CD14-positive monocyte (primary cell): ENCODE measurements at regions not wholly inside any gene's neighbourhood (a gene's known extent, or its start where the extent isn't known, plus 50 kb on each side); places are given as distances from the start of the nearest gene placed in this dataset.

Source experiments
- DNase-seq, 3 donors: peaks; one replicate each; pipeline ENCODE4 v3.0.0-alpha.2; 2011 to 2022
- H2AFZ ChIP-seq: 2 replicates; pipeline ENCODE4 v1.6.0; 2012; ENCODE audit warnings: mild to moderate bottlenecking, low read depth, low read length, inconsistent platforms; ENCODE audit not compliant: insufficient read depth, poor library complexity, severe bottlenecking
- H3K27ac ChIP-seq, 2 donors: 1 replicate in 1 of 2; 2 replicates in 1 of 2; pipeline ENCODE4 v1.5.1; 2012 to 2013; ENCODE audit warnings: low read length in 2 of 2, control low read depth in 1 of 2, inconsistent platforms in 1 of 2, low read depth in 1 of 2, mild to moderate bottlenecking in 1 of 2
- H3K27me3 ChIP-seq, 2 donors: one replicate each; pipeline versions ENCODE4 v1.6.0 to v1.6.1; 2011 to 2013; ENCODE audit warnings: low read length in 2 of 2; ENCODE audit not compliant: control insufficient read depth in 2 of 2, insufficient read depth in 2 of 2
- H3K36me3 ChIP-seq, 2 donors: replicated peaks in 1 of 2; 1 replicate in 1 of 2; 2 replicates in 1 of 2; pipeline versions ENCODE4 v1.5.1 to v1.6.1; 2012 to 2013; ENCODE audit warnings: low read length in 2 of 2, control low read depth in 1 of 2, inconsistent platforms in 1 of 2, mild to moderate bottlenecking in 1 of 2; ENCODE audit not compliant: insufficient read depth in 2 of 2, control insufficient read depth in 1 of 2
- H3K4me1 ChIP-seq, 2 donors: 1 replicate in 1 of 2; 2 replicates in 1 of 2; pipeline versions ENCODE4 v1.5.1 to v1.6.1; 2012 to 2013; ENCODE audit warnings: low read length in 2 of 2, control low read depth in 1 of 2, inconsistent platforms in 1 of 2, mild to moderate bottlenecking in 1 of 2, moderate library complexity in 1 of 2; ENCODE audit not compliant: insufficient read depth in 2 of 2, control insufficient read depth in 1 of 2
- H3K4me2 ChIP-seq: replicated peaks from 2 replicates; pipeline ENCODE3; 2012; ENCODE audit warnings: low read length, moderate library complexity, mild to moderate bottlenecking; ENCODE audit not compliant: poor library complexity, severe bottlenecking; ENCODE audit errors: extremely low read depth
- H3K4me3 ChIP-seq, 3 experiments: fragments of 200-600 bp in 1 of 3; sonication (generic) in 1 of 3; replicated peaks in 1 of 3; 1 replicate in 2 of 3; 2 replicates in 1 of 3; pipeline ENCODE4 v1.5.1; 2011 to 2013; ENCODE audit warnings: low read length in 3 of 3, mild to moderate bottlenecking in 3 of 3, control low read depth in 2 of 3, low read depth in 2 of 3, inconsistent platforms in 1 of 3, moderate library complexity in 1 of 3
- H3K79me2 ChIP-seq: 2 replicates; pipeline ENCODE4 v1.6.0; 2012; ENCODE audit warnings: mild to moderate bottlenecking, control low read depth, inconsistent platforms, low read length, moderate library complexity; ENCODE audit not compliant: insufficient read depth
- H3K9ac ChIP-seq: 2 replicates; pipeline ENCODE4 v1.6.0; 2017; ENCODE audit warnings: low read length, mild to moderate bottlenecking; ENCODE audit not compliant: insufficient read depth, poor library complexity, severe bottlenecking
- H3K9me3 ChIP-seq, 2 donors: replicated peaks in 1 of 2; 1 replicate in 1 of 2; 2 replicates in 1 of 2; pipeline versions ENCODE4 v1.5.1 to v1.6.1; 2012 to 2013; ENCODE audit warnings: low read length in 2 of 2, control low read depth in 1 of 2; ENCODE audit not compliant: control insufficient read depth in 1 of 2, insufficient read depth in 1 of 2
- H4K20me1 ChIP-seq: 2 replicates; pipeline ENCODE4 v1.6.0; 2012; ENCODE audit warnings: mild to moderate bottlenecking, low read length, control low read depth, moderate library complexity; ENCODE audit not compliant: insufficient read depth
- H3K27ac Mint-ChIP-seq, 7 donors: one replicate each; pipeline ENCODE4 v1.8.0; 2020; ENCODE audit warnings: mild to moderate bottlenecking in 7 of 7, mixed read lengths in 7 of 7, moderate library complexity in 6 of 7, inconsistent platforms in 2 of 7
- H3K27me3 Mint-ChIP-seq, 3 donors: one replicate each; pipeline ENCODE4 v1.8.0; 2021 to 2022; ENCODE audit warnings: low read depth in 3 of 3, mild to moderate bottlenecking in 3 of 3, mixed read lengths in 3 of 3, moderate library complexity in 3 of 3, inconsistent platforms in 1 of 3
- H3K36me3 Mint-ChIP-seq, 2 donors: one replicate each; pipeline ENCODE4 v1.8.0; 2020; ENCODE audit warnings: mixed read lengths in 2 of 2, inconsistent platforms in 1 of 2, mild to moderate bottlenecking in 1 of 2
- H3K4me1 Mint-ChIP-seq: one replicate; pipeline ENCODE4 v1.8.0; 2020; ENCODE audit warnings: mild to moderate bottlenecking, mixed read lengths
- H3K4me3 Mint-ChIP-seq, 2 donors: one replicate each; pipeline ENCODE4 v1.8.0; 2020; ENCODE audit warnings: mild to moderate bottlenecking in 2 of 2, mixed read lengths in 2 of 2, moderate library complexity in 1 of 2
- H3K9me3 Mint-ChIP-seq, 7 donors: one replicate each; pipeline ENCODE4 v1.8.0; 2020 to 2022; ENCODE audit warnings: mixed read lengths in 7 of 7, mild to moderate bottlenecking in 6 of 7, moderate library complexity in 6 of 7, inconsistent platforms in 2 of 7
- WGBS: methylation state at CpG from one replicate; pipeline ENCODE4 v1.1.5; 2013; ENCODE audit warnings: missing lambda C conversion rate; ENCODE audit not compliant: insufficient coverage; 5-methylcytosine and 5-hydroxymethylcytosine counted together
- intact Hi-C, 2 donors: fragments of 100-400 bp; cut with micrococcal nuclease; formaldehyde crosslinking; loops; one replicate each; pipeline versions ENCODE4 v1.15.0 to v1.15.1; 2023
- TF ChIP-seq, protein P1 (sequence below): fragments of 200-600 bp; IDR thresholded peaks from one replicate; pipeline ENCODE4 v1.8.0; 2022; ENCODE audit warnings: antibody characterized with exemption, mild to moderate bottlenecking

DNA sequence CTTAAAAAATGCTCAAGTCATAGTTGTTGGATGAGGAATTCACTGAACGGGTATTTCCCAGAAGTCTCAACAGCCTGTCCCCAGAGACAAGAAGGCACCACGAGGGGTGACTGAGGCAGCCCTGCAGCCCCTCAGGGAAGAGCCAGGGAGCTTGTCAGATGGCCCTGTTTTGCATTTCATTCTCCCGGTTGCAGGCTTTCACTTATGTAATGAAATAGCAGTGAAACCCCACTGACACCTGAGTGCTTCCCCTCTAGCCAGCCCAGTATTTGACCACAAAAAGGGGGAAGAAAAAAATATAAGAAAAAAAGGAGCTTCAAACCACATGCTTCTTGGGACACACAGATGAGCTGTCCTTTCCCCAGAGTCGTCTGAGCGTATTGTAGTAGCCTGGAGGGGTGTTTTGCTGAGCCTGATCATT lies 75.3 kb upstream of the IL12B start:
- 0% methylated on average over 4 of the region's 5 CpGs for WGBS
- peaks cover 16% of the 10 kb centered on the region for H3K4me1 Mint-ChIP-seq
- H3K27me3 Mint-ChIP-seq, result peaks cover 0 to 2% (median 0%) of the 10 kb centered on the region in 3 donors
- Histone ChIP-seq H3K4me3 (no peak overlapping the region), H3K9me3 (no peaks in the 10 kb centered on the region), H2AFZ (no peak overlapping the region), H3K36me3 (no peaks in the 10 kb centered on the region), H3K9ac (no peak overlapping the region), H3K4me2 (no peak overlapping the region), H3K27me3 (no peaks in the 10 kb centered on the region), H3K27ac (no peak overlapping the region), H3K79me2 (no peaks in the 10 kb centered on the region), H3K4me1 (peaks cover 8 to 12% of the 10 kb centered on the region in 2 donors), H4K20me1 (no peaks in the 10 kb centered on the region)
- H3K9me3 Mint-ChIP-seq, result no peaks in the 10 kb centered on the region
- intact Hi-C loops, result loop anchor here in 1 of 2 donors (10.0 kb wide), 1 partner anchor 71 kb away; the partner anchor contains the start of gene IL12B
- H3K27ac Mint-ChIP-seq, result peak overlapping the region in 1 of 7 donors; percentile 7
- TF ChIP-seq, protein P1, sequence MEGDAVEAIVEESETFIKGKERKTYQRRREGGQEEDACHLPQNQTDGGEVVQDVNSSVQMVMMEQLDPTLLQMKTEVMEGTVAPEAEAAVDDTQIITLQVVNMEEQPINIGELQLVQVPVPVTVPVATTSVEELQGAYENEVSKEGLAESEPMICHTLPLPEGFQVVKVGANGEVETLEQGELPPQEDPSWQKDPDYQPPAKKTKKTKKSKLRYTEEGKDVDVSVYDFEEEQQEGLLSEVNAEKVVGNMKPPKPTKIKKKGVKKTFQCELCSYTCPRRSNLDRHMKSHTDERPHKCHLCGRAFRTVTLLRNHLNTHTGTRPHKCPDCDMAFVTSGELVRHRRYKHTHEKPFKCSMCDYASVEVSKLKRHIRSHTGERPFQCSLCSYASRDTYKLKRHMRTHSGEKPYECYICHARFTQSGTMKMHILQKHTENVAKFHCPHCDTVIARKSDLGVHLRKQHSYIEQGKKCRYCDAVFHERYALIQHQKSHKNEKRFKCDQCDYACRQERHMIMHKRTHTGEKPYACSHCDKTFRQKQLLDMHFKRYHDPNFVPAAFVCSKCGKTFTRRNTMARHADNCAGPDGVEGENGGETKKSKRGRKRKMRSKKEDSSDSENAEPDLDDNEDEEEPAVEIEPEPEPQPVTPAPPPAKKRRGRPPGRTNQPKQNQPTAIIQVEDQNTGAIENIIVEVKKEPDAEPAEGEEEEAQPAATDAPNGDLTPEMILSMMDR, result no peak
- peak in 2 of 3 donors; percentile 7 to 66 for DNase-seq
- H3K4me3 Mint-ChIP-seq, result no peak overlapping the region
- H3K36me3 Mint-ChIP-seq, result no peaks in the 10 kb centered on the region

- H3K27me3 Mint-ChIP-seq, result peaks cover 0 to 2% (median 0%) of the 10 kb centered on the region in 3 donors
- no peak overlapping the region for H3K4me3 Mint-ChIP-seq
Measured at GRCh38 chr5:159406571-159406970, 76.3 kb upstream of the IL12B start.

More at GRCh38 chr5:159406571-159406970, 76.3 kb upstream of the IL12B start:
- Mint-ChIP-seq H3K27ac (no peak overlapping the region), H3K4me1 (peaks cover 19% of the 10 kb centered on the region), H3K9me3 (no peaks in the 10 kb centered on the region), H3K36me3 (no peaks in the 10 kb centered on the region)
- Histone ChIP-seq H3K36me3 (no peaks in the 10 kb centered on the region), H2AFZ (no peak overlapping the region), H3K27me3 (no peaks in the 10 kb centered on the region), H4K20me1 (no peaks in the 10 kb centered on the region), H3K4me3 (no peak overlapping the region), H3K4me2 (no peak overlapping the region), H3K9ac (no peak overlapping the region), H3K27ac (no peak overlapping the region), H3K9me3 (no peaks in the 10 kb centered on the region), H3K4me1 (peaks cover 8 to 12% of the 10 kb centered on the region in 2 donors), H3K79me2 (no peaks in the 10 kb centered on the region)
- intact Hi-C loops, result loop anchor here in 1 of 2 donors (10.0 kb wide), 1 partner anchor 72 kb away; the partner anchor contains the start of gene IL12B
- no CpG with 5 or more reads among the region's 3 CpGs for WGBS
- DNase-seq, result no peak
- TF ChIP-seq, protein P1, result no peak
